ENCODE measurements at regions not wholly inside any gene's neighbourhood (a gene's known extent, or its start where the extent isn't known, plus 50 kb on each side); places are given as distances from the start of the nearest gene placed in this dataset.

GRCh38 chr17:79296243-79296642 lies 221.6 kb downstream of the ENGASE start (continued):
- TF ChIP-seq ZNF425 (CRISPR knock-in tag; conservative IDR thresholded peaks at IDR 0.05) (no peak), ATF2 (CRISPR knock-in tag; IDR thresholded peaks at IDR 0.05; ENCODE audit: borderline replicate concordance, low read depth) (no peak), ZNF121 (CRISPR knock-in tag; IDR thresholded peaks at IDR 0.05) (no peak), PREB (CRISPR knock-in tag; IDR thresholded peaks at IDR 0.05; ENCODE audit: borderline replicate concordance) (no peak), STAT6 (CRISPR knock-in tag; conservative IDR thresholded peaks at IDR 0.05; ENCODE audit: low read depth) (no peak), AFF4 (CRISPR knock-in tag; IDR thresholded peaks at IDR 0.05; ENCODE audit: borderline replicate concordance) (no peak)
- TF ChIP-seq, protein P1, sequence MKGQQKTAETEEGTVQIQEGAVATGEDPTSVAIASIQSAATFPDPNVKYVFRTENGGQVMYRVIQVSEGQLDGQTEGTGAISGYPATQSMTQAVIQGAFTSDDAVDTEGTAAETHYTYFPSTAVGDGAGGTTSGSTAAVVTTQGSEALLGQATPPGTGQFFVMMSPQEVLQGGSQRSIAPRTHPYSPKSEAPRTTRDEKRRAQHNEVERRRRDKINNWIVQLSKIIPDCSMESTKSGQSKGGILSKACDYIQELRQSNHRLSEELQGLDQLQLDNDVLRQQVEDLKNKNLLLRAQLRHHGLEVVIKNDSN (CRISPR knock-in tag; IDR thresholded peaks at IDR 0.05): no peak

DNA sequence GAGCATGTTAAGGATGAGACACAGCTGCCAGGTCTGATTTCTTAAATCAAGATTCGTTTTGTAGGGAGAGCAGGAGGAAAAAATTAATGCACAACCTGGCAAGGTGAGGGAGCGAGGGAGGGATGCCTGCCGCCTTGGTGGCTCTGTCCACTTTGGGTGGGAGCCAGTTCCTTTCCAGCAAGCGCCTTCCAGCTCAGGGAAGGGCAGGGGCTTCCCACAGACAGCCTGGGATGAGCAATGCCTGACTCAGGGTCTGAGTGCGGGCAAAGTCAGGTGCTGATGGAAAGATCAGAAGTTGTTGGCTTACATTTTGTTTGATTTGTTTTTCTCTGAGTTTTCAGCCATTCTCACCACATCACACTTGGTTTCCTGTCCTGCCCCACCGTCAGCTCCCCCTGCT lies 220.7 kb downstream of the ENGASE start:
- ATAC-seq (no peak), DNase-seq (ENCODE audit: low spot score) (no peak)
- Mint-ChIP-seq H3K27ac (no peak overlapping the region), H3K4me3 (no peak overlapping the region), H3K4me1 (peaks cover 3% of the 10 kb centered on the region; the same call in 1 of the 2 replicates), H3K9me3 (peaks cover 6% of the 10 kb centered on the region; the same call in 1 of the 2 replicates), H3K27me3 (ENCODE audit: low read depth) (peaks cover 11% of the 10 kb centered on the region), H3K36me3 (no peaks in the 10 kb centered on the region)
- CTCF ChIA-PET: interaction anchor here (0.6 to 1.7 kb wide), 5 partner anchors 93 to 187 kb away, joined by 3 to 6 read pairs (median 3); no protein-coding TSS in a partner anchor
- POLR2A ChIA-PET: interaction anchor here (0.5 to 0.6 kb wide), 2 partner anchors 326 to 451 kb away, joined by 5 to 11 read pairs; no protein-coding TSS in a partner anchor
- TF ChIP-seq ZNF512 (CRISPR knock-in tag; IDR thresholded peaks at IDR 0.05; ENCODE audit: borderline replicate concordance): no peak
- no peak for TF ChIP-seq JAZF1 (CRISPR knock-in tag; IDR thresholded peaks at IDR 0.05)
- TF ChIP-seq, protein P2, sequence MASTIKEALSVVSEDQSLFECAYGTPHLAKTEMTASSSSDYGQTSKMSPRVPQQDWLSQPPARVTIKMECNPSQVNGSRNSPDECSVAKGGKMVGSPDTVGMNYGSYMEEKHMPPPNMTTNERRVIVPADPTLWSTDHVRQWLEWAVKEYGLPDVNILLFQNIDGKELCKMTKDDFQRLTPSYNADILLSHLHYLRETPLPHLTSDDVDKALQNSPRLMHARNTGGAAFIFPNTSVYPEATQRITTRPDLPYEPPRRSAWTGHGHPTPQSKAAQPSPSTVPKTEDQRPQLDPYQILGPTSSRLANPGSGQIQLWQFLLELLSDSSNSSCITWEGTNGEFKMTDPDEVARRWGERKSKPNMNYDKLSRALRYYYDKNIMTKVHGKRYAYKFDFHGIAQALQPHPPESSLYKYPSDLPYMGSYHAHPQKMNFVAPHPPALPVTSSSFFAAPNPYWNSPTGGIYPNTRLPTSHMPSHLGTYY (CRISPR knock-in tag; IDR thresholded peaks at IDR 0.05): no peak
- no peak for TF ChIP-seq ZNF423 (CRISPR knock-in tag; IDR thresholded peaks at IDR 0.05)
- TF ChIP-seq CREM (CRISPR knock-in tag; IDR thresholded peaks at IDR 0.05): no peak
- no peak for TF ChIP-seq CREB1 (CRISPR knock-in tag; IDR thresholded peaks at IDR 0.05)
- no peak for TF ChIP-seq FOXJ3 (CRISPR knock-in tag; IDR thresholded peaks at IDR 0.05; ENCODE audit: borderline replicate concordance)
- TF ChIP-seq ELF4 (CRISPR knock-in tag; IDR thresholded peaks at IDR 0.05; ENCODE audit: low read depth): no peak
- no peak for TF ChIP-seq SP1 (CRISPR knock-in tag; conservative IDR thresholded peaks at IDR 0.05)
- no peak for TF ChIP-seq FOXK1 (CRISPR knock-in tag; IDR thresholded peaks at IDR 0.05)
- TF ChIP-seq GRHL2 (CRISPR knock-in tag; IDR thresholded peaks at IDR 0.05; ENCODE audit: insufficient replicate concordance, severe bottlenecking): no peak
- TF ChIP-seq ATF3 (CRISPR knock-in tag; conservative IDR thresholded peaks at IDR 0.05): no peak

Data from WTC11 (cell line).